ENCODE measurements at regions not wholly inside any gene's neighbourhood (a gene's known extent, or its start where the extent isn't known, plus 50 kb on each side); places are given as distances from the start of the nearest gene placed in this dataset.

GRCh38 chr12:115320967-115321366 lies 637.0 kb upstream of the TBX3 start:
- no peak for TF ChIP-seq CTCF (IDR thresholded peaks at IDR 0.05; ENCODE audit: extremely low read depth, insufficient read depth, missing control alignments)
- in situ Hi-C loops (cut with MboI; ENCODE audit: low pct_unique_long_range_greater_than_20kb, low sequenced_read_pairs, unreplicated experiment): no loop called here
- DNase-seq (ENCODE audit: low spot score): no peak

- in situ Hi-C loops (cut with MboI; ENCODE audit: low pct_unique_long_range_greater_than_20kb, low sequenced_read_pairs, unreplicated experiment): no loop called here
- no peak for TF ChIP-seq CTCF (IDR thresholded peaks at IDR 0.05; ENCODE audit: extremely low read depth, insufficient read depth, missing control alignments)
- DNase-seq (ENCODE audit: low spot score): no peak
These were observed 636.5 kb upstream of the TBX3 start for GRCh38 chr12:115320451-115320850.

- in situ Hi-C loops (cut with MboI; ENCODE audit: low pct_unique_long_range_greater_than_20kb, low sequenced_read_pairs, unreplicated experiment): no loop called here
- DNase-seq (ENCODE audit: low spot score): no peak
- no peak for TF ChIP-seq CTCF (IDR thresholded peaks at IDR 0.05; ENCODE audit: extremely low read depth, insufficient read depth, missing control alignments)
These were observed 635.6 kb upstream of the TBX3 start for GRCh38 chr12:115319446-115320040.

- DNase-seq (ENCODE audit: low spot score): no peak
- no peak for TF ChIP-seq CTCF (IDR thresholded peaks at IDR 0.05; ENCODE audit: extremely low read depth, insufficient read depth, missing control alignments)
- in situ Hi-C loops (cut with MboI; ENCODE audit: low pct_unique_long_range_greater_than_20kb, low sequenced_read_pairs, unreplicated experiment): no loop called here
These were observed 630.0 kb upstream of the TBX3 start for GRCh38 chr12:115313929-115314328.

- no peak for DNase-seq (ENCODE audit: low spot score)
- in situ Hi-C loops (cut with MboI; ENCODE audit: low pct_unique_long_range_greater_than_20kb, low sequenced_read_pairs, unreplicated experiment): no loop called here
- no peak for TF ChIP-seq CTCF (IDR thresholded peaks at IDR 0.05; ENCODE audit: extremely low read depth, insufficient read depth, missing control alignments)
These were observed 628.9 kb upstream of the TBX3 start for GRCh38 chr12:115312901-115313300.

GRCh38 chr12:115311875-115312274 lies 627.9 kb upstream of the TBX3 start:
- DNase-seq (ENCODE audit: low spot score): no peak
- in situ Hi-C loops (cut with MboI; ENCODE audit: low pct_unique_long_range_greater_than_20kb, low sequenced_read_pairs, unreplicated experiment): no loop called here
- no peak for TF ChIP-seq CTCF (IDR thresholded peaks at IDR 0.05; ENCODE audit: extremely low read depth, insufficient read depth, missing control alignments)

GRCh38 chr12:115308918-115309317 lies 624.9 kb upstream of the TBX3 start:
- TF ChIP-seq CTCF (IDR thresholded peaks at IDR 0.05; ENCODE audit: extremely low read depth, insufficient read depth, missing control alignments): no peak
- in situ Hi-C loops (cut with MboI; ENCODE audit: low pct_unique_long_range_greater_than_20kb, low sequenced_read_pairs, unreplicated experiment): no loop called here
- DNase-seq (ENCODE audit: low spot score): no peak

Data from GM13977 (cell line).